Epithelial cell of esophagus (primary cell): ENCODE measurements at regions not wholly inside any gene's neighbourhood (a gene's known extent, or its start where the extent isn't known, plus 50 kb on each side); places are given as distances from the start of the nearest gene placed in this dataset.

Experiments
- DNase-seq: peaks from one replicate; pipeline ENCODE4 v3.0.0; 2010; ENCODE audit warnings: low read depth
- H3K4me3 ChIP-seq: 2 replicates; pipeline ENCODE4 v1.5.1; 2011; ENCODE audit warnings: mild to moderate bottlenecking, low read length, control low read depth
- CTCF ChIP-seq: IDR thresholded peaks from 2 replicates; pipeline ENCODE4 v1.5.1; 2011; ENCODE audit warnings: low read depth, mild to moderate bottlenecking, low read length, control low read depth, inconsistent platforms; ENCODE audit not compliant: insufficient read depth; ENCODE audit errors: missing control alignments

- DNase-seq, result no peak
- H3K4me3 ChIP-seq, result no peak overlapping the region
- no peak for TF ChIP-seq CTCF
Measured at GRCh38 chr15:72940229-72940622, 112.0 kb upstream of the NEO1 start.

- TF ChIP-seq CTCF, result no peak
- no peak for DNase-seq
- no peak overlapping the region for H3K4me3 ChIP-seq
Measured at GRCh38 chr15:72939514-72940228, 112.6 kb upstream of the NEO1 start.

GRCh38 chr15:72936691-72937679 is 115.3 kb upstream of the NEO1 start:
- no peak overlapping the region for H3K4me3 ChIP-seq
- no peak for TF ChIP-seq CTCF
- DNase-seq, result no peak

- TF ChIP-seq CTCF, result no peak
- no peak overlapping the region for H3K4me3 ChIP-seq
- no peak for DNase-seq
Measured at GRCh38 chr15:72936237-72936636, 116.0 kb upstream of the NEO1 start.

GRCh38 chr15:72935521-72935920 is 116.7 kb upstream of the NEO1 start:
- H3K4me3 ChIP-seq, result no peak overlapping the region
- no peak for DNase-seq
- TF ChIP-seq CTCF, result no peak

GRCh38 chr15:72934921-72935320 is 117.3 kb upstream of the NEO1 start:
- H3K4me3 ChIP-seq, result no peak overlapping the region
- no peak for DNase-seq
- TF ChIP-seq CTCF, result no peak
